NOMO-1 treated with dmso at 0.1 percent for 144 hours (cell line): ENCODE measurements at regions not wholly inside any gene's neighbourhood (a gene's known extent, or its start where the extent isn't known, plus 50 kb on each side); places are given as distances from the start of the nearest gene placed in this dataset.

Experiments used
- DNase-seq: peaks from one replicate; lab custom pipeline; 2025; ENCODE audit not compliant: unreplicated experiment; lab: John Stamatoyannopoulos, UW

- DNase-seq = no peak
Measured at GRCh38 chr4:128371001-128371777, 83.6 kb upstream of the PGRMC2 start.

- DNase-seq = no peak
Measured at GRCh38 chr4:128366212-128366611, 78.6 kb upstream of the PGRMC2 start.

GRCh38 chr4:128364565-128364964 is 77.0 kb upstream of the PGRMC2 start:
- no peak for DNase-seq

- DNase-seq = no peak
Measured at GRCh38 chr4:128363966-128364365, 76.4 kb upstream of the PGRMC2 start.

- DNase-seq = no peak
Measured at GRCh38 chr4:128362760-128363159, 75.1 kb upstream of the PGRMC2 start.

GRCh38 chr4:128359422-128359821 is 71.8 kb upstream of the PGRMC2 start:
- DNase-seq = no peak

- DNase-seq = no peak
Measured at GRCh38 chr4:128358913-128359279, 71.3 kb upstream of the PGRMC2 start.

GRCh38 chr4:128358231-128358912 is 70.8 kb upstream of the PGRMC2 start:
- no peak for DNase-seq

- DNase-seq = no peak
Measured at GRCh38 chr4:128357286-128357685, 69.7 kb upstream of the PGRMC2 start.

GRCh38 chr4:128355305-128355704 is 67.7 kb upstream of the PGRMC2 start:
- no peak for DNase-seq

- no peak for DNase-seq
Measured at GRCh38 chr4:128354205-128354821, 66.7 kb upstream of the PGRMC2 start.

GRCh38 chr4:128353791-128354190 is 66.2 kb upstream of the PGRMC2 start:
- no peak for DNase-seq

GRCh38 chr4:128351502-128351901 is 63.9 kb upstream of the PGRMC2 start:
- DNase-seq = no peak

GRCh38 chr4:128350449-128351045 is 62.9 kb upstream of the PGRMC2 start:
- no peak for DNase-seq

- DNase-seq = no peak
Measured at GRCh38 chr4:128349921-128350320, 62.3 kb upstream of the PGRMC2 start.

GRCh38 chr4:128347930-128348660 is 60.5 kb upstream of the PGRMC2 start:
- no peak for DNase-seq

GRCh38 chr4:128347175-128347868 is 59.7 kb upstream of the PGRMC2 start:
- no peak for DNase-seq

- no peak for DNase-seq
Measured at GRCh38 chr4:128346054-128346716, 58.6 kb upstream of the PGRMC2 start.

- no peak for DNase-seq
Measured at GRCh38 chr4:128345650-128346049, 58.0 kb upstream of the PGRMC2 start.

- no peak for DNase-seq
Measured at GRCh38 chr4:128342762-128343161, 55.1 kb upstream of the PGRMC2 start.
